Activated naive CD8-positive, alpha-beta T cell treated with anti-CD3 and anti-CD28 coated beads, Interleukin-2, amount 50 U/mL, for 24 hours (primary cell): ENCODE measurements at regions not wholly inside any gene's neighbourhood (a gene's known extent, or its start where the extent isn't known, plus 50 kb on each side); places are given as distances from the start of the nearest gene placed in this dataset.

ENCODE experiments used
- ATAC-seq: fragments of 150-1000 bp; cut with Tn5 transposase; one replicate; pipeline ENCODE4 v1.10.0; 2021
- DNase-seq: peaks from one replicate; pipeline ENCODE4 v3.0.0; 2021
- H3K27ac Mint-ChIP-seq: one replicate; pipeline ENCODE4 v1.8.0; 2021; ENCODE audit warnings: mild to moderate bottlenecking, mixed read lengths
- H3K27me3 Mint-ChIP-seq: one replicate; pipeline ENCODE4 v1.8.0; 2021; ENCODE audit warnings: mixed read lengths
- H3K36me3 Mint-ChIP-seq: one replicate; pipeline ENCODE4 v1.8.0; 2021; ENCODE audit warnings: low read depth, mixed read lengths
- H3K4me1 Mint-ChIP-seq: one replicate; pipeline ENCODE4 v1.8.0; 2021; ENCODE audit warnings: mixed read lengths
- H3K4me3 Mint-ChIP-seq: one replicate; pipeline ENCODE4 v1.8.0; 2021; ENCODE audit warnings: mild to moderate bottlenecking, moderate library complexity, mixed read lengths
- H3K9me3 Mint-ChIP-seq: one replicate; pipeline ENCODE4 v1.8.0; 2021; ENCODE audit warnings: mixed read lengths

GRCh38 chr1:14366091-14367018 lies 232.1 kb upstream of the KAZN start:
- Mint-ChIP-seq H3K36me3 (no peaks in the 10 kb centered on the region), H3K9me3 (no peaks in the 10 kb centered on the region), H3K27me3 (peaks cover 16% of the 10 kb centered on the region), H3K4me1 (no peaks in the 10 kb centered on the region), H3K4me3 (no peak overlapping the region), H3K27ac (no peak overlapping the region)
- ATAC-seq (no peak), DNase-seq (no peak)

GRCh38 chr1:14367451-14367850 lies 231.0 kb upstream of the KAZN start:
- DNase-seq = no peak
- H3K36me3 Mint-ChIP-seq = no peaks in the 10 kb centered on the region
- H3K4me3 Mint-ChIP-seq = no peak overlapping the region
- peaks cover 16% of the 10 kb centered on the region for H3K27me3 Mint-ChIP-seq
- H3K9me3 Mint-ChIP-seq = no peaks in the 10 kb centered on the region
- H3K4me1 Mint-ChIP-seq = no peaks in the 10 kb centered on the region
- no peak overlapping the region for H3K27ac Mint-ChIP-seq
- ATAC-seq = no peak

DNA sequence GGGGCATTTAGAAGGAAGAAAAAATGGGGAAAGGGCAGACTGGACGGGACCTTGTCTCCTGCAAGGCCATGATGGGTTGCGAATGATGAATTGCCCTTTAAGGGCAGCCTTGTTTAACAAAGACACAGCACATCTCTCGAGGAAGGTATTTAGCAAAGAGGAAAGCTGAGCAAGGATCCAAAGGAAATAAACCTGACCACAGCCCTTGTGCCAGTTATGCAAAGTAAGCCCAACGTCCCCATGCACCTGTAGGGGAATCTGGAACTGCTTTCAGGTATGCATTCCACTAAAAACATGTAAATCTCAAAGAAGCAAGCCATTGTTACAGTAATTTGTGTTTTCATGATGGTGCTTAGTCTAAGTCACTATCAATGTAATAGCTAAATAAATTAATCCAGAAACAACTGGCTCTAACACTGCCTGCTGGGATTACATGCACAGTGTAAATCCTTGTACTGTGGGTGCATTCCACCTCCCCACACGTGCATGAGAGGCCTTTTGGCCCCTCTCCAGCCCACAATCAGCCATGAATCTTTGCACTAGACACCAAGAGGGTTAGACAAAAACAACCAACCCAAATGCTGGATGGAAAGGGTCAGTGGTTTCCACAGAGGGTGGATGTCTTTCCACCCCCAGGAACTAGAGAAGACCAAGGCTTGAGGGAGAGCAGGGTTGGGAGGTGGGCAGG lies 228.8 kb upstream of the KAZN start:
- Mint-ChIP-seq H3K36me3 (no peaks in the 10 kb centered on the region), H3K4me1 (no peaks in the 10 kb centered on the region), H3K4me3 (no peak overlapping the region), H3K27me3 (peaks cover 16% of the 10 kb centered on the region), H3K27ac (no peak overlapping the region), H3K9me3 (no peaks in the 10 kb centered on the region)
- DNase-seq (no peak), ATAC-seq (no peak)

DNA sequence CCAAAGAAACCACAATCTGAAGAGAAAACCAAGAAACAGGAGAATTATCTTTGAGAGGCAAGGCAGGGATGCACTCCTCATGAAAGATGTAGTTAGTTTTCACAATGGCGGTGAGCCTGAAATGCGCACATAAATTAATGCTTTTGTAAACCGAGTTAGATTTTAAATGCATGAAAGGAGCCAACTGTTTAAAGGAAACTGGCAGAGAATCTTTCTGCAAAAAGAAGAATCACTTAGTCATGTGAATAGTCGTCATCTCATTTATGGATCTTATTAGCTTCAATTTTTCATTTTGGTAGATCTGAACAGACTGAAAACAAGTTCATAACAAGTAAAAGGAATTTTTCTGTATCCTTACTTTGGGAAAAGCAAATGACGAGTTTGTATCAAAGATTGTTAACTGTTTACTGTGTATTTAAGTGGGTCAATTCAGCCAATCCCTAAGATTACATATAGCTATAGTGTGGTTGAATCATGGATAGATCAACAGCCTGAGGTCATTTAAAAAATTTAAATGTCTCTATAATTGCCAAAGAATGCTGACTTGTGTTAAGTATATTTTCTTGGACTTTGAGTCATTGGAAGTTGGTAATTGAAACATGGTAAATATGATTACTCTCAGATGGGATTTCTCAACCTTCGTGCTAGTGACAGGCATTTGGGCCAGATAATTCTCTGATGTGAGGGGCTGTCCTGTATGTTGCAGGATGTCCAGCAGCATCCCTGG lies 226.6 kb upstream of the KAZN start:
- ATAC-seq (no peak), DNase-seq (no peak)
- H3K9me3 Mint-ChIP-seq = no peaks in the 10 kb centered on the region
- H3K27ac Mint-ChIP-seq = no peak overlapping the region
- peaks cover 13% of the 10 kb centered on the region for H3K27me3 Mint-ChIP-seq
- no peaks in the 10 kb centered on the region for H3K4me1 Mint-ChIP-seq
- H3K4me3 Mint-ChIP-seq = no peak overlapping the region
- H3K36me3 Mint-ChIP-seq = no peaks in the 10 kb centered on the region

DNA sequence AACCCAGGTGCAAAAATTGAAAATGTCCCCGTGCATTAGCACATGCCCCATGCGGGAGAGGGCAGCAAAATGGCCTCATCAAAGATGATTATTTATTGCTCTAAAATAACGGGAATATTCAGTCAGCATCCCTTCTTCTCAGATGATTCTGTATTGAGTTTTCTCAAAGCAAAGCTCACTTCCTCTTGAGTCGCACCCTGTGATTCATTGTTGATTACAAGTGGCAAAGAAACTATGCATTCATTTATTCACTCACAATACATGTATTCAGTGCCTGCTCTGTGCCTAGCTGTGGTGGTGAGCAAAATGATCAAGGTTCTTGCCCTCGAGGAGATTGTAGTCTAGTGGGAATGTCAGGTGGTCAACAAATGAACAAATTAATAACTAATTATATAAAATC lies 226.0 kb upstream of the KAZN start:
- no peak for DNase-seq
- H3K36me3 Mint-ChIP-seq = no peaks in the 10 kb centered on the region
- peaks cover 13% of the 10 kb centered on the region for H3K27me3 Mint-ChIP-seq
- H3K27ac Mint-ChIP-seq = no peak overlapping the region
- ATAC-seq = no peak
- H3K4me3 Mint-ChIP-seq = no peak overlapping the region
- no peaks in the 10 kb centered on the region for H3K9me3 Mint-ChIP-seq
- no peaks in the 10 kb centered on the region for H3K4me1 Mint-ChIP-seq

GRCh38 chr1:14373081-14373758 lies 225.3 kb upstream of the KAZN start:
- Mint-ChIP-seq H3K9me3 (no peaks in the 10 kb centered on the region), H3K36me3 (no peaks in the 10 kb centered on the region), H3K27me3 (peaks cover 10% of the 10 kb centered on the region)

DNA sequence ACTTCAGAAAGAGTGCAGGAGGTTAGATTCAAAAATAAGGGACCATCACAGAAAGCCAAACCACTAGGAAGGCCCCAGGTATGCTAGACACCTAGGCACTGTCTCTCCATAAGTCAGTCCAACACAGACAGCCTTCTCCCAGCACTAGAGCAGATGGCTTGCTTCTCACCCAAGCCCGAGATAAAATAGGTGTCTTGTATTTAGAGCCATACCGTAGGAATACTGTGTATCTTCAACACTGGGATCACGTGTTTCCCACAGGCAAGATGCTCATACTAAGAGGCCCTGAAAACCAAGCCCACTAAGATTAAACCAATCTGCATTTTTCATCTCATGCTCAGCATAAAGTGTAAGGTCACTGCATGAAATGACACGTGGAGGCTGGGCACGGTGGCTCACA lies 223.3 kb upstream of the KAZN start:
- H3K27me3 Mint-ChIP-seq = peaks cover 2% of the 10 kb centered on the region
- no peaks in the 10 kb centered on the region for H3K36me3 Mint-ChIP-seq
- H3K4me3 Mint-ChIP-seq = no peak overlapping the region
- H3K27ac Mint-ChIP-seq = no peak overlapping the region
- peaks cover 3% of the 10 kb centered on the region for H3K9me3 Mint-ChIP-seq
- no peak for ATAC-seq
- DNase-seq = no peak
- no peaks in the 10 kb centered on the region for H3K4me1 Mint-ChIP-seq

More at GRCh38 chr1:14373081-14373758, 225.3 kb upstream of the KAZN start:
- H3K4me1 Mint-ChIP-seq = no peaks in the 10 kb centered on the region
- no peak overlapping the region for H3K27ac Mint-ChIP-seq
- ATAC-seq = no peak
- H3K4me3 Mint-ChIP-seq = no peak overlapping the region
- no peak for DNase-seq

DNA sequence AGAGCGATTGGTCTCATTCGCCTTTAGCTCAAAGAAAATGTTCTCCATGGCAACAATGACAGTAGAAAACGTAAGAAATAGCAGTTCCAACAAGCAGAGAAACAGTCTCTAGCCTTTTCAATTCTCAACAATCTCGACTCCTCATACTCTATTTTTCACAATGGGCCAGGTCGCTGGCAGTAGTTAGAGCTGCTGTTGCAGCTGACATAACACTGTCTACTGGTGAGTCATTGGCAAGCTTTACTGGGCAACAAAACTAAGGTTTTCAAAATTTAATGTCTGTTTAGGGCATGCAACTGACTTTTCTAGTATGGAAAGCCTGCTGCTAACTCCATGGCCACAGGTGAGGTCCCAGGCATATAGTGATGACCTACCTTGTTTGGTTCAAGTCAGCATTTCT lies 221.1 kb upstream of the KAZN start:
- peaks cover 18% of the 10 kb centered on the region for H3K9me3 Mint-ChIP-seq
- H3K4me3 Mint-ChIP-seq = no peak overlapping the region
- no peaks in the 10 kb centered on the region for H3K36me3 Mint-ChIP-seq
- no peak overlapping the region for H3K27ac Mint-ChIP-seq
- no peaks in the 10 kb centered on the region for H3K4me1 Mint-ChIP-seq
- no peak for DNase-seq
- ATAC-seq = no peak
- H3K27me3 Mint-ChIP-seq = no peaks in the 10 kb centered on the region

GRCh38 chr1:14380408-14380807 lies 218.1 kb upstream of the KAZN start:
- no peaks in the 10 kb centered on the region for H3K36me3 Mint-ChIP-seq
- DNase-seq (no peak), ATAC-seq (no peak)
- H3K27me3 Mint-ChIP-seq = no peaks in the 10 kb centered on the region
- no peaks in the 10 kb centered on the region for H3K4me1 Mint-ChIP-seq
- H3K9me3 Mint-ChIP-seq = peaks cover 18% of the 10 kb centered on the region
- H3K4me3 Mint-ChIP-seq = no peak overlapping the region
- no peak overlapping the region for H3K27ac Mint-ChIP-seq

DNA sequence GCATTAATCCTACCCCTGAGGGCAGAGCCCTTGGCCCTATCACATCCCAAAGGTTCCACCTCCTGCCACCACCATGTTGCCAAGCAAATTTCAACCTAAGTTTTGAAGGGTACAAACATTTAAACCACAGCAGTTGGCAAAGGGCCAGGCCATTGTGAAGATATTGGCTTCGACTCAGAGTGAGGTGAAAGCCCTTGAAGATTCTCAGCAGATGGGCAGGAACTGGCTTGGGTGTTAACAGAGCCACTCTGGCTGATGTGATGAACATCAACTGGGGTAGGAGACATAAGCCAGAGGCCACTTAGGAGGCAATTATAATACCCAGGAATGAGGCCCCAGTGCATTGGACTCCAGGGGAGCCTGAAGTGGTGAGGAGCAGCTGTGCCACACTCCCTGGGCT lies 207.7 kb upstream of the KAZN start:
- DNase-seq = no peak
- Mint-ChIP-seq H3K27ac (no peak overlapping the region), H3K9me3 (peaks cover 7% of the 10 kb centered on the region), H3K4me3 (no peak overlapping the region), H3K27me3 (peaks cover 6% of the 10 kb centered on the region), H3K4me1 (no peaks in the 10 kb centered on the region), H3K36me3 (no peaks in the 10 kb centered on the region)
- ATAC-seq = no peak

DNA sequence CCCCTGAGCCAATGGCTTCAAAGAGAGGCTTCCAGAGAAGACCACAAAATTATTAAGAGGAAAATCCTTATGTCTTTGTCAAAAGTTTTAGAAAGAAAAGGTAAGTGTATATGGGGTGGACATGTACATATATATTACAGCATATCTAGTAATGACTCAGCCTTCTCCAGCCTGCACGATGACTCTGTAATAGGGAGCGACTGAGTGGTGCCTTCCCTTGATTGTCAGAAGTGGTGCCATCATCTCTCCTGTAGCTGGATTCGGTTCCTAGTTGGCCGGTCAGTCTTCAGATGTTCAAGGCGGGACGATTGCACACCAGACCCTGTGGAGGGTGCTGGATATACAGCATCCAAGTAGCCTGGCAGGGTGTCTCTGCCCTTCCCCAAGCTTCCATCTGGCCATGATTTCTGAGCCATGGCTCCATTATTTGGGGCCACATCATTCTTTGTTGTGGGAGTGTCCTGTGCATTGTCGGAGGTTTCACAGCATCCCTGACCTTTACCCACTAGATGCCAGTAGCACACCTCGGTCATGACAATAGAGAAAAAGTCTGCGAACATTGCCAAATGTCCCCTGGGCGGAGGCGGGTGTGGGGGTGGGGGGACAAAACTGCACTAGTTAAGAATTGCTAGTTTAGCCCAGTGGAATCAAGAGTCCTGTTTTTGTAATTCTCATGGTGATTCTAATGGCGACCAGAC lies 206.2 kb upstream of the KAZN start:
- Mint-ChIP-seq H3K4me3 (no peak overlapping the region), H3K27me3 (peaks cover 6% of the 10 kb centered on the region), H3K27ac (no peak overlapping the region), H3K36me3 (no peaks in the 10 kb centered on the region), H3K9me3 (peaks cover 7% of the 10 kb centered on the region), H3K4me1 (no peaks in the 10 kb centered on the region)
- ATAC-seq (no peak), DNase-seq (no peak)

- Mint-ChIP-seq H3K27me3 (peaks cover 6% of the 10 kb centered on the region), H3K4me3 (no peak overlapping the region), H3K27ac (no peak overlapping the region), H3K4me1 (no peaks in the 10 kb centered on the region), H3K36me3 (no peaks in the 10 kb centered on the region), H3K9me3 (peaks cover 7% of the 10 kb centered on the region)
- DNase-seq (no peak), ATAC-seq (no peak)
These were observed 205.6 kb upstream of the KAZN start for GRCh38 chr1:14392859-14393365.

- DNase-seq = no peak
- Mint-ChIP-seq H3K4me1 (no peaks in the 10 kb centered on the region), H3K4me3 (no peak overlapping the region), H3K36me3 (no peaks in the 10 kb centered on the region), H3K27ac (no peak overlapping the region), H3K9me3 (no peaks in the 10 kb centered on the region), H3K27me3 (peaks cover 5% of the 10 kb centered on the region)
- no peak for ATAC-seq
These were observed 202.4 kb upstream of the KAZN start for GRCh38 chr1:14396100-14396499.
